Left renal cortex interstitium (tissue), 4 donors: ENCODE measurements at regions not wholly inside any gene's neighbourhood (a gene's known extent, or its start where the extent isn't known, plus 50 kb on each side); places are given as distances from the start of the nearest gene placed in this dataset.

Experiments used
- DNase-seq, 4 donors: peaks; one replicate each; pipeline ENCODE4 v3.0.0-alpha.2; 2013; ENCODE audit warnings: low read depth in 4 of 4, low spot score in 2 of 4, missing footprints in 1 of 4

- peak in 2 of 4 donors; percentile 34 to 39 for DNase-seq
These were observed 118.1 kb upstream of the MAFB start for GRCh38 chr20:40806929-40807820.

GRCh38 chr20:40807821-40808170, 118.8 kb upstream of the MAFB start:
- no peak for DNase-seq

- DNase-seq = no peak
These were observed 119.9 kb upstream of the MAFB start for GRCh38 chr20:40808936-40809335.

GRCh38 chr20:40809361-40809760, 120.3 kb upstream of the MAFB start:
- DNase-seq = no peak

GRCh38 chr20:40810332-40811000, 121.4 kb upstream of the MAFB start:
- no peak for DNase-seq

- DNase-seq = no peak
These were observed 122.0 kb upstream of the MAFB start for GRCh38 chr20:40811004-40811403.

GRCh38 chr20:40811660-40812414, 122.8 kb upstream of the MAFB start:
- no peak for DNase-seq

GRCh38 chr20:40812415-40812925, 123.4 kb upstream of the MAFB start:
- no peak for DNase-seq

- DNase-seq = no peak
These were observed 124.0 kb upstream of the MAFB start for GRCh38 chr20:40813029-40813431.

GRCh38 chr20:40813708-40814630, 124.9 kb upstream of the MAFB start:
- no peak for DNase-seq

- DNase-seq = no peak
These were observed 125.6 kb upstream of the MAFB start for GRCh38 chr20:40814631-40814960.

- no peak for DNase-seq
These were observed 126.4 kb upstream of the MAFB start for GRCh38 chr20:40815156-40816038.

GRCh38 chr20:40816039-40816352, 127.0 kb upstream of the MAFB start:
- DNase-seq = no peak

GRCh38 chr20:40821429-40821828, 132.4 kb upstream of the MAFB start:
- peak in 1 of 4 donors; percentile 23 for DNase-seq

- DNase-seq = no peak
These were observed 137.7 kb upstream of the MAFB start for GRCh38 chr20:40826699-40827098.

GRCh38 chr20:40835321-40835720, 146.3 kb upstream of the MAFB start:
- DNase-seq = no peak

GRCh38 chr20:40838509-40838908, 149.5 kb upstream of the MAFB start:
- no peak for DNase-seq

GRCh38 chr20:40843251-40843650, 154.2 kb upstream of the MAFB start:
- no peak for DNase-seq

GRCh38 chr20:40844332-40844731, 155.3 kb upstream of the MAFB start:
- DNase-seq = no peak
